K562 (cell line): ENCODE measurements at regions not wholly inside any gene's neighbourhood (a gene's known extent, or its start where the extent isn't known, plus 50 kb on each side); places are given as distances from the start of the nearest gene placed in this dataset.

Experiments used
- CEBPB ChIP-seq: fragments of 450-650 bp; IDR thresholded peaks from 2 replicates; pipeline ENCODE4 v1.6.1; 2016; ENCODE audit warnings: missing genetic modification characterization, missing compliant biosample characterization
- REST ChIP-seq, 2 experiments: fragments of 450-650 bp; formaldehyde crosslinking in 1 of 2; IDR thresholded peaks; 2 replicates each; pipeline versions ENCODE4 v1.4.0 to v1.6.1; 2014 to 2020; ENCODE audit warnings: mild to moderate bottlenecking in 2 of 2, borderline replicate concordance in 1 of 2, low read depth in 1 of 2
- TF ChIP-seq, protein P1 (sequence below): fragments of 450-650 bp; IDR thresholded peaks from 2 replicates; pipeline ENCODE4 v1.6.1; 2018; ENCODE audit warnings: mild to moderate bottlenecking, low read depth; ENCODE audit not compliant: partially characterized antibody
- TF ChIP-seq, protein P2 (sequence below): fragments of 250-450 bp; sonication (Bioruptor Pico); IDR thresholded peaks from 2 replicates; pipeline ENCODE4 v1.9.0; 2021; ENCODE audit warnings: mild to moderate bottlenecking
- TF ChIP-seq, protein P3 (sequence below): fragments of 250-450 bp; sonication (Bioruptor Pico); IDR thresholded peaks from 2 replicates; pipeline ENCODE4 v1.5.0; 2021; ENCODE audit warnings: mild to moderate bottlenecking, borderline replicate concordance
- TF ChIP-seq, protein P4 (sequence below): fragments of 200-800 bp; sonication (Bioruptor generic); IDR thresholded peaks from 2 replicates; pipeline ENCODE4 v1.6.1; 2016; ENCODE audit warnings: missing genetic modification characterization, missing compliant biosample characterization
- TF ChIP-seq, protein P5 (sequence below): fragments of 450-650 bp; formaldehyde crosslinking; conservative IDR thresholded peaks from 2 replicates; pipeline ENCODE4 v1.4.0; 2022; ENCODE audit warnings: mild to moderate bottlenecking, missing genetic modification characterization

- TF ChIP-seq REST (IDR thresholded peaks at IDR 0.05; ENCODE audit: borderline replicate concordance) (no peak), REST (CRISPR knock-in tag; IDR thresholded peaks at IDR 0.05; ENCODE audit: low read depth) (no peak), CEBPB (tag) (no peak)
- TF ChIP-seq, protein P1, sequence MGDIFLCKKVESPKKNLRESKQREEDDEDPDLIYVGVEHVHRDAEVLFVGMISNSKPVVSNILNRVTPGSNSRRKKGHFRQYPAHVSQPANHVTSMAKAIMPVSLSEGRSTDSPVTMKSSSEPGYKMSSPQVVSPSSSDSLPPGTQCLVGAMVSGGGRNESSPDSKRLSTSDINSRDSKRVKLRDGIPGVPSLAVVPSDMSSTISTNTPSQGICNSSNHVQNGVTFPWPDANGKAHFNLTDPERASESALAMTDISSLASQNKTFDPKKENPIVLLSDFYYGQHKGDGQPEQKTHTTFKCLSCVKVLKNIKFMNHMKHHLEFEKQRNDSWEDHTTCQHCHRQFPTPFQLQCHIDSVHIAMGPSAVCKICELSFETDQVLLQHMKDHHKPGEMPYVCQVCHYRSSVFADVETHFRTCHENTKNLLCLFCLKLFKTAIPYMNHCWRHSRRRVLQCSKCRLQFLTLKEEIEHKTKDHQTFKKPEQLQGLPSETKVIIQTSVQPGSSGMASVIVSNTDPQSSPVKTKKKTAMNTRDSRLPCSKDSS, result no peak
- TF ChIP-seq, protein P2, sequence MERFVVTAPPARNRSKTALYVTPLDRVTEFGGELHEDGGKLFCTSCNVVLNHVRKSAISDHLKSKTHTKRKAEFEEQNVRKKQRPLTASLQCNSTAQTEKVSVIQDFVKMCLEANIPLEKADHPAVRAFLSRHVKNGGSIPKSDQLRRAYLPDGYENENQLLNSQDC, result no peak
- TF ChIP-seq, protein P3, sequence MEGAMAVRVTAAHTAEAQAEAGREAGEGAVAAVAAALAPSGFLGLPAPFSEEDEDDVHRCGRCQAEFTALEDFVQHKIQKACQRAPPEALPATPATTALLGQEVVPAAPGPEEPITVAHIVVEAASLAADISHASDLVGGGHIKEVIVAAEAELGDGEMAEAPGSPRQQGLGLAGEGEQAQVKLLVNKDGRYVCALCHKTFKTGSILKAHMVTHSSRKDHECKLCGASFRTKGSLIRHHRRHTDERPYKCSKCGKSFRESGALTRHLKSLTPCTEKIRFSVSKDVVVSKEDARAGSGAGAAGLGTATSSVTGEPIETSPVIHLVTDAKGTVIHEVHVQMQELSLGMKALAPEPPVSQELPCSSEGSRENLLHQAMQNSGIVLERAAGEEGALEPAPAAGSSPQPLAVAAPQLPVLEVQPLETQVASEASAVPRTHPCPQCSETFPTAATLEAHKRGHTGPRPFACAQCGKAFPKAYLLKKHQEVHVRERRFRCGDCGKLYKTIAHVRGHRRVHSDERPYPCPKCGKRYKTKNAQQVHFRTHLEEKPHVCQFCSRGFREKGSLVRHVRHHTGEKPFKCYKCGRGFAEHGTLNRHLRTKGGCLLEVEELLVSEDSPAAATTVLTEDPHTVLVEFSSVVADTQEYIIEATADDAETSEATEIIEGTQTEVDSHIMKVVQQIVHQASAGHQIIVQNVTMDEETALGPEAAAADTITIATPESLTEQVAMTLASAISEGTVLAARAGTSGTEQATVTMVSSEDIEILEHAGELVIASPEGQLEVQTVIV (CRISPR knock-in tag), result no peak
- TF ChIP-seq, protein P4, sequence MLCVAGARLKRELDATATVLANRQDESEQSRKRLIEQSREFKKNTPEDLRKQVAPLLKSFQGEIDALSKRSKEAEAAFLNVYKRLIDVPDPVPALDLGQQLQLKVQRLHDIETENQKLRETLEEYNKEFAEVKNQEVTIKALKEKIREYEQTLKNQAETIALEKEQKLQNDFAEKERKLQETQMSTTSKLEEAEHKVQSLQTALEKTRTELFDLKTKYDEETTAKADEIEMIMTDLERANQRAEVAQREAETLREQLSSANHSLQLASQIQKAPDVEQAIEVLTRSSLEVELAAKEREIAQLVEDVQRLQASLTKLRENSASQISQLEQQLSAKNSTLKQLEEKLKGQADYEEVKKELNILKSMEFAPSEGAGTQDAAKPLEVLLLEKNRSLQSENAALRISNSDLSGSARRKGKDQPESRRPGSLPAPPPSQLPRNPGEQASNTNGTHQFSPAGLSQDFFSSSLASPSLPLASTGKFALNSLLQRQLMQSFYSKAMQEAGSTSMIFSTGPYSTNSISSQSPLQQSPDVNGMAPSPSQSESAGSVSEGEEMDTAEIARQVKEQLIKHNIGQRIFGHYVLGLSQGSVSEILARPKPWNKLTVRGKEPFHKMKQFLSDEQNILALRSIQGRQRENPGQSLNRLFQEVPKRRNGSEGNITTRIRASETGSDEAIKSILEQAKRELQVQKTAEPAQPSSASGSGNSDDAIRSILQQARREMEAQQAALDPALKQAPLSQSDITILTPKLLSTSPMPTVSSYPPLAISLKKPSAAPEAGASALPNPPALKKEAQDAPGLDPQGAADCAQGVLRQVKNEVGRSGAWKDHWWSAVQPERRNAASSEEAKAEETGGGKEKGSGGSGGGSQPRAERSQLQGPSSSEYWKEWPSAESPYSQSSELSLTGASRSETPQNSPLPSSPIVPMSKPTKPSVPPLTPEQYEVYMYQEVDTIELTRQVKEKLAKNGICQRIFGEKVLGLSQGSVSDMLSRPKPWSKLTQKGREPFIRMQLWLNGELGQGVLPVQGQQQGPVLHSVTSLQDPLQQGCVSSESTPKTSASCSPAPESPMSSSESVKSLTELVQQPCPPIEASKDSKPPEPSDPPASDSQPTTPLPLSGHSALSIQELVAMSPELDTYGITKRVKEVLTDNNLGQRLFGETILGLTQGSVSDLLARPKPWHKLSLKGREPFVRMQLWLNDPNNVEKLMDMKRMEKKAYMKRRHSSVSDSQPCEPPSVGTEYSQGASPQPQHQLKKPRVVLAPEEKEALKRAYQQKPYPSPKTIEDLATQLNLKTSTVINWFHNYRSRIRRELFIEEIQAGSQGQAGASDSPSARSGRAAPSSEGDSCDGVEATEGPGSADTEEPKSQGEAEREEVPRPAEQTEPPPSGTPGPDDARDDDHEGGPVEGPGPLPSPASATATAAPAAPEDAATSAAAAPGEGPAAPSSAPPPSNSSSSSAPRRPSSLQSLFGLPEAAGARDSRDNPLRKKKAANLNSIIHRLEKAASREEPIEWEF, result no peak
- TF ChIP-seq, protein P5, sequence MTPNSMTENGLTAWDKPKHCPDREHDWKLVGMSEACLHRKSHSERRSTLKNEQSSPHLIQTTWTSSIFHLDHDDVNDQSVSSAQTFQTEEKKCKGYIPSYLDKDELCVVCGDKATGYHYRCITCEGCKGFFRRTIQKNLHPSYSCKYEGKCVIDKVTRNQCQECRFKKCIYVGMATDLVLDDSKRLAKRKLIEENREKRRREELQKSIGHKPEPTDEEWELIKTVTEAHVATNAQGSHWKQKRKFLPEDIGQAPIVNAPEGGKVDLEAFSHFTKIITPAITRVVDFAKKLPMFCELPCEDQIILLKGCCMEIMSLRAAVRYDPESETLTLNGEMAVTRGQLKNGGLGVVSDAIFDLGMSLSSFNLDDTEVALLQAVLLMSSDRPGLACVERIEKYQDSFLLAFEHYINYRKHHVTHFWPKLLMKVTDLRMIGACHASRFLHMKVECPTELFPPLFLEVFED, result no peak
These were observed 67.8 kb downstream of the RTP5 start (continued) for GRCh38 chr2:241937297-241937696.
